H9 (cell line): ENCODE measurements at regions not wholly inside any gene's neighbourhood (a gene's known extent, or its start where the extent isn't known, plus 50 kb on each side); places are given as distances from the start of the nearest gene placed in this dataset.
A peak's percentile ranks its signal among the peaks of the same experiment; 100 is the strongest.

ENCODE experiments used
- DNase-seq: peaks from one replicate; pipeline ENCODE4 v3.0.0-alpha.2; 2017
- H2AFZ ChIP-seq: one replicate; pipeline ENCODE4 v1.6.1; 2013; ENCODE audit warnings: mild to moderate bottlenecking, low read length, control low read depth, moderate library complexity
- H2AK5ac ChIP-seq: 2 replicates; pipeline ENCODE4 v1.6.1; 2013; ENCODE audit warnings: low read length, control low read depth, mixed read lengths; ENCODE audit not compliant: insufficient read length
- H2BK120ac ChIP-seq: one replicate; pipeline ENCODE4 v1.6.1; 2013; ENCODE audit warnings: low read depth, mild to moderate bottlenecking, low read length, control low read depth, inconsistent platforms; ENCODE audit not compliant: poor library complexity, severe bottlenecking
- H2BK12ac ChIP-seq: 2 replicates; pipeline ENCODE4 v1.6.1; 2013; ENCODE audit warnings: low read length, control low read depth, mixed read lengths, low read depth; ENCODE audit not compliant: insufficient read length
- H2BK15ac ChIP-seq: 2 replicates; pipeline ENCODE4 v1.6.1; 2013; ENCODE audit warnings: low read depth, low read length, control low read depth
- H2BK20ac ChIP-seq: one replicate; pipeline ENCODE4 v1.6.1; 2013; ENCODE audit warnings: low read depth, mild to moderate bottlenecking, low read length, control low read depth, inconsistent platforms; ENCODE audit not compliant: poor library complexity, severe bottlenecking
- H2BK5ac ChIP-seq: 2 replicates; pipeline ENCODE4 v1.6.1; 2013; ENCODE audit warnings: low read length, control low read depth, mixed read lengths; ENCODE audit not compliant: insufficient read length
- H3K14ac ChIP-seq: 2 replicates; pipeline ENCODE4 v1.6.1; 2013; ENCODE audit warnings: low read length, control low read depth; ENCODE audit not compliant: insufficient read depth
- H3K18ac ChIP-seq: 2 replicates; pipeline ENCODE4 v1.6.1; 2013; ENCODE audit warnings: low read depth, mild to moderate bottlenecking, mixed read lengths, low read length, control low read depth; ENCODE audit not compliant: insufficient read length
- H3K23ac ChIP-seq: 2 replicates; pipeline ENCODE4 v1.6.1; 2013; ENCODE audit warnings: low read length, control low read depth, mixed read lengths, low read depth; ENCODE audit not compliant: insufficient read length
- H3K23me2 ChIP-seq: 2 replicates; pipeline ENCODE4 v1.6.1; 2013; ENCODE audit warnings: low read depth, mild to moderate bottlenecking, mixed read lengths, low read length, control low read depth; ENCODE audit not compliant: insufficient read length, poor library complexity, severe bottlenecking
- H3K27ac ChIP-seq: 2 replicates; pipeline ENCODE4 v1.5.1; 2013; ENCODE audit warnings: low read length, control low read depth, mixed read lengths, low read depth; ENCODE audit not compliant: insufficient read length
- H3K27me3 ChIP-seq: 2 replicates; pipeline ENCODE4 v1.6.1; 2013; ENCODE audit warnings: low read length, control low read depth, inconsistent platforms; ENCODE audit not compliant: insufficient read depth
- H3K4ac ChIP-seq: 2 replicates; pipeline ENCODE4 v1.6.1; 2013; ENCODE audit warnings: low read depth, mild to moderate bottlenecking, control low read depth, inconsistent platforms, low read length, moderate library complexity
- H3K4me1 ChIP-seq: 2 replicates; pipeline ENCODE4 v1.6.1; 2013; ENCODE audit warnings: low read length, control low read depth, inconsistent platforms; ENCODE audit not compliant: insufficient read depth
- H3K4me2 ChIP-seq: 2 replicates; pipeline ENCODE4 v1.6.1; 2013; ENCODE audit warnings: low read length, control low read depth, mixed read lengths; ENCODE audit not compliant: insufficient read length, insufficient read depth
- H3K56ac ChIP-seq: 2 replicates; pipeline ENCODE4 v1.6.1; 2013; ENCODE audit warnings: low read depth, mild to moderate bottlenecking, mixed read lengths, low read length, control low read depth; ENCODE audit not compliant: insufficient read length
- H3K79me1 ChIP-seq: 2 replicates; pipeline ENCODE4 v1.6.1; 2013; ENCODE audit warnings: low read depth, mild to moderate bottlenecking, moderate library complexity, low read length, control low read depth, inconsistent platforms; ENCODE audit not compliant: insufficient read depth, poor library complexity, severe bottlenecking
- H3K79me2 ChIP-seq: 2 replicates; pipeline ENCODE4 v1.6.1; 2013; ENCODE audit warnings: low read length, control low read depth, inconsistent platforms; ENCODE audit not compliant: insufficient read depth
- H3K9ac ChIP-seq: 2 replicates; pipeline ENCODE4 v1.6.1; 2013; ENCODE audit warnings: low read length, control low read depth, mixed read lengths; ENCODE audit not compliant: insufficient read length; ENCODE audit errors: extremely low read depth
- H3K9me3 ChIP-seq: one replicate; pipeline ENCODE4 v1.6.1; 2013; ENCODE audit warnings: low read depth, low read length, inconsistent platforms; ENCODE audit not compliant: control insufficient read depth
- H3T11ph ChIP-seq: one replicate; pipeline ENCODE4 v1.6.1; 2013; ENCODE audit warnings: mild to moderate bottlenecking, low read length, control low read depth, inconsistent platforms
- H4K20me1 ChIP-seq: one replicate; pipeline ENCODE4 v1.6.1; 2013; ENCODE audit not compliant: control insufficient read depth, insufficient read length, insufficient read depth
- H4K5ac ChIP-seq: 2 replicates; pipeline ENCODE4 v1.6.1; 2013; ENCODE audit warnings: low read depth, mild to moderate bottlenecking, mixed read lengths, low read length, control low read depth; ENCODE audit not compliant: insufficient read length
- H4K8ac ChIP-seq: replicated peaks from 2 replicates; pipeline ENCODE4 v1.6.1; 2013; ENCODE audit warnings: low read length, control low read depth, mixed read lengths, low read depth; ENCODE audit not compliant: insufficient read length
- H4K91ac ChIP-seq: 2 replicates; pipeline ENCODE4 v1.6.1; 2013; ENCODE audit warnings: low read depth, mild to moderate bottlenecking, moderate library complexity, mixed read lengths, low read length, control low read depth; ENCODE audit not compliant: insufficient read length
- H3K27ac Mint-ChIP-seq, 3 experiments: 2 replicates in 2 of 3; 3 replicates in 1 of 3; pipeline ENCODE4 v1.8.0; 2020 to 2021; ENCODE audit warnings: mixed read lengths in 3 of 3, mild to moderate bottlenecking in 1 of 3, moderate library complexity in 1 of 3
- H3K27me3 Mint-ChIP-seq: 2 replicates; pipeline ENCODE4 v1.8.0; 2021; ENCODE audit warnings: low read depth, mild to moderate bottlenecking, moderate library complexity, mixed read lengths
- H3K36me3 Mint-ChIP-seq, 3 experiments: 2 replicates in 2 of 3; 3 replicates in 1 of 3; pipeline ENCODE4 v1.8.0; 2020 to 2021; ENCODE audit warnings: low read depth in 3 of 3, mixed read lengths in 3 of 3; ENCODE audit not compliant: insufficient read depth in 1 of 3
- H3K4me1 Mint-ChIP-seq, 2 experiments: 2 replicates each; pipeline ENCODE4 v1.8.0; 2020; ENCODE audit warnings: mixed read lengths in 2 of 2
- H3K4me3 Mint-ChIP-seq, 2 experiments: 2 replicates in 1 of 2; 3 replicates in 1 of 2; pipeline ENCODE4 v1.8.0; 2020 to 2021; ENCODE audit warnings: mild to moderate bottlenecking in 2 of 2, mixed read lengths in 2 of 2, moderate library complexity in 1 of 2
- H3K9me3 Mint-ChIP-seq, 2 experiments: 2 replicates in 1 of 2; 3 replicates in 1 of 2; pipeline ENCODE4 v1.8.0; 2020; ENCODE audit warnings: mild to moderate bottlenecking in 2 of 2, mixed read lengths in 2 of 2, moderate library complexity in 1 of 2
- TF ChIP-seq, protein P1 (sequence below): fragments of 200-600 bp; sonication (generic); conservative IDR thresholded peaks from 3 replicates; pipeline ENCODE4 v1.8.0; 2021; ENCODE audit warnings: antibody characterized with exemption, mild to moderate bottlenecking

DNA sequence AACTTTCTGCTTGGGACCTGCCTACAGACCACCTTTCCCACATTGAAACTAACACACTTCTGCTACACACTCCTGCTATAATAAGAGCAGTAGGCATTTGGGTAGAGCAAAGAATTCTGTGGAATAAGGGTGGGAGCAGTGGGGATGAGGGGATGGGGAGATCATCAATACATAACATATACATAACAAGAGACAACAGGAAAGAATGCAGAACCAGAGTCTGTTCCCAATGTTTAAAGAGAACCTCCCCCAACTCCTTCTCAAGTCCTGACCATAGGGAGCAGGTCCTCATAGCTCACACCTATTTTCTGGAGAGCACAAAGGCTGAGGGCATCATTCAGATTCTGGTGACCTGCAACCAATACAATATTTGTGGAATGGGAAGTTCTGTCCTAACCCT, 121.6 kb upstream of the BARHL2 start:
- H2BK120ac ChIP-seq: no peak overlapping the region
- H3K79me1 ChIP-seq: no peaks in the 10 kb centered on the region
- H3K9me3 ChIP-seq: no peaks in the 10 kb centered on the region
- peaks cover 8% of the 10 kb centered on the region; the same call in 1 of the 2 replicates for H3K4me1 ChIP-seq
- H4K8ac ChIP-seq: no peak overlapping the region
- Mint-ChIP-seq H3K36me3 (no peaks in the 10 kb centered on the region; a peak in 1 of 7 replicates), H3K27me3 (peaks cover 91% of the 10 kb centered on the region), H3K4me1 (peaks cover 65 to 74% of the 10 kb centered on the region in 2 experiments), H3K4me3 (peak overlapping the region in 1 of 2 experiments; percentile 68; a peak in 2 of 5 replicates), H3K27ac (peak overlapping the region in 2 of 3 experiments; percentile 49 to 90; a peak in 1 of 7 replicates), H3K9me3 (no peaks in the 10 kb centered on the region; a peak in 3 of 5 replicates)
- H3K27me3 ChIP-seq: peaks cover 74% of the 10 kb centered on the region
- no peak overlapping the region for H4K5ac ChIP-seq
- no peak overlapping the region for H2AFZ ChIP-seq
- no peak overlapping the region for H3K4ac ChIP-seq
- no peak for DNase-seq
- no peak overlapping the region for H3K18ac ChIP-seq
- H3K4me2 ChIP-seq: peak overlapping the region; percentile 24
- H3K14ac ChIP-seq: no peak overlapping the region
- H3K79me2 ChIP-seq: no peaks in the 10 kb centered on the region
- no peak overlapping the region for H3T11ph ChIP-seq
- no peak overlapping the region for H4K91ac ChIP-seq
- no peak overlapping the region for H3K23ac ChIP-seq
- H3K23me2 ChIP-seq: peaks cover 12% of the 10 kb centered on the region
- no peak overlapping the region for H2BK20ac ChIP-seq
- H3K27ac ChIP-seq: no peak overlapping the region
- H2BK5ac ChIP-seq: no peak overlapping the region
- H2AK5ac ChIP-seq: no peak overlapping the region
- H2BK12ac ChIP-seq: no peak overlapping the region
- H3K9ac ChIP-seq: no peak overlapping the region
- H4K20me1 ChIP-seq: no peaks in the 10 kb centered on the region
- no peak overlapping the region for H2BK15ac ChIP-seq
- H3K56ac ChIP-seq: no peak overlapping the region
- TF ChIP-seq, protein P1, sequence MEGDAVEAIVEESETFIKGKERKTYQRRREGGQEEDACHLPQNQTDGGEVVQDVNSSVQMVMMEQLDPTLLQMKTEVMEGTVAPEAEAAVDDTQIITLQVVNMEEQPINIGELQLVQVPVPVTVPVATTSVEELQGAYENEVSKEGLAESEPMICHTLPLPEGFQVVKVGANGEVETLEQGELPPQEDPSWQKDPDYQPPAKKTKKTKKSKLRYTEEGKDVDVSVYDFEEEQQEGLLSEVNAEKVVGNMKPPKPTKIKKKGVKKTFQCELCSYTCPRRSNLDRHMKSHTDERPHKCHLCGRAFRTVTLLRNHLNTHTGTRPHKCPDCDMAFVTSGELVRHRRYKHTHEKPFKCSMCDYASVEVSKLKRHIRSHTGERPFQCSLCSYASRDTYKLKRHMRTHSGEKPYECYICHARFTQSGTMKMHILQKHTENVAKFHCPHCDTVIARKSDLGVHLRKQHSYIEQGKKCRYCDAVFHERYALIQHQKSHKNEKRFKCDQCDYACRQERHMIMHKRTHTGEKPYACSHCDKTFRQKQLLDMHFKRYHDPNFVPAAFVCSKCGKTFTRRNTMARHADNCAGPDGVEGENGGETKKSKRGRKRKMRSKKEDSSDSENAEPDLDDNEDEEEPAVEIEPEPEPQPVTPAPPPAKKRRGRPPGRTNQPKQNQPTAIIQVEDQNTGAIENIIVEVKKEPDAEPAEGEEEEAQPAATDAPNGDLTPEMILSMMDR: no peak
